HG02870 (cell line): ENCODE measurements at regions not wholly inside any gene's neighbourhood (a gene's known extent, or its start where the extent isn't known, plus 50 kb on each side); places are given as distances from the start of the nearest gene placed in this dataset.
"Not testable (repeated sequence)": the region's sequence is repeated elsewhere in the genome, so short reads cannot be mapped to it uniquely, and the experiment has no call there.

ENCODE experiments used
- ATAC-seq: cut with Tn5 transposase; IDR thresholded peaks from one replicate; pipeline ENCODE4 v1.9.1; 2021; ENCODE audit warnings: mild to moderate bottlenecking, moderate library complexity; ENCODE audit not compliant: unreplicated experiment

- ATAC-seq = not testable (repeated sequence)
Measured at GRCh38 chr16:88161623-88162275, 210.5 kb downstream of the BANP start.

GRCh38 chr16:88162778-88163177, 211.5 kb downstream of the BANP start:
- not testable (repeated sequence) for ATAC-seq

- ATAC-seq = not testable (repeated sequence)
Measured at GRCh38 chr16:88164196-88165039, 213.2 kb downstream of the BANP start.

DNA sequence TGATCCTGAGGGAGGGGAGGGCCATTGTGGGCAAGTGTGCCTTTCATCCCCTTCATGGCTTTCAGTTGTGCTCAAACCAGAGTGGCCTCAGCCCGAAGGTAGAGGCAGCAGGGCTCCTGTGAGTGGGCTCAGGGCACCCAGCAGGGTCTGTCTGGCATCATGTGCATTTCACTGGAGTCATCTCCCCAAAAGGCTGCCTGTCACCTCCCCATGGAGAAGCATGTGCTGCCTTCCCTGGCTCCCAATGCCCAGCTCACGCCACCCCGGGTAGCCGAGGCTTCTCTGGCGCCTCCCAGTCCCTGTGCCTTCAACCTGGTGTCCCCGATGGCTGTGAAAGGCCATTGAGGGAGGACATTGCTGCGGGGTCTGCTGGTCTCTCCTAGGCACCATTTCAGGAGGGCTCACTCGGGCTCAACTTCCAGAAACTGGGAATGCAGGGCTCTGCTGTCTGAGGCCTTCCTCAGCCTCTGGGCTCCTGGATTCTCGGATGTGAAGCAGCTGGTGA, 213.9 kb downstream of the BANP start:
- not testable (repeated sequence) for ATAC-seq

GRCh38 chr16:88165683-88166082, 214.4 kb downstream of the BANP start:
- ATAC-seq = not testable (repeated sequence)

DNA sequence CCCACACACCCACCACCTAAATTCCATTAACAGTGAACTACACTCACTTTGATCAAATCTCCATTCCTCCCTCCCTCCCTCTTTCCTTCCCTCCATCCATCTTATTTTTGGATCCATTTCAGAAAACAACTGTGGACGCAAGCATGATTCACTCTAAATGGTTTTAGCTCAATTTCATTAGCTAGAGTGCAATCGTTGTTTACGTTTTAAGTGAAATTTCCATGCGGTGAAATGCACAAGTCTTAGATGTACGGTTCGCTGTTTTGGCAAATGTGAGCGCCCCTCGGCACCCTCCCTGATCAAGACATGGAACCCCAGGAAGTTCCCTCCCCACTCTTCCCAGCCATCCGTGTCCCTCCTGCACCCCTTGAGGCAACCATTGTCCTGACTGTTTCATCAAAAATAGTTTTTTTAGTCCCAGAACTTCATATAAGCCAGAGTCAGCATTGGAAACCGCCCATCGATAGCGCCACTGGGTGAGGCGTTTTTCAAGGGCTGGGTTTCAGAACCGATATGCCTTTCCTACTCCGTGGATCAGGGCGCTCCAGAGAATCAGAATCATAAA, 215.1 kb downstream of the BANP start:
- not testable (repeated sequence) for ATAC-seq

GRCh38 chr16:88167798-88168556, 214.8 kb upstream of the ZNF469 start:
- ATAC-seq = not testable (repeated sequence)

GRCh38 chr16:88168557-88168949, 214.2 kb upstream of the ZNF469 start:
- not testable (repeated sequence) for ATAC-seq

DNA sequence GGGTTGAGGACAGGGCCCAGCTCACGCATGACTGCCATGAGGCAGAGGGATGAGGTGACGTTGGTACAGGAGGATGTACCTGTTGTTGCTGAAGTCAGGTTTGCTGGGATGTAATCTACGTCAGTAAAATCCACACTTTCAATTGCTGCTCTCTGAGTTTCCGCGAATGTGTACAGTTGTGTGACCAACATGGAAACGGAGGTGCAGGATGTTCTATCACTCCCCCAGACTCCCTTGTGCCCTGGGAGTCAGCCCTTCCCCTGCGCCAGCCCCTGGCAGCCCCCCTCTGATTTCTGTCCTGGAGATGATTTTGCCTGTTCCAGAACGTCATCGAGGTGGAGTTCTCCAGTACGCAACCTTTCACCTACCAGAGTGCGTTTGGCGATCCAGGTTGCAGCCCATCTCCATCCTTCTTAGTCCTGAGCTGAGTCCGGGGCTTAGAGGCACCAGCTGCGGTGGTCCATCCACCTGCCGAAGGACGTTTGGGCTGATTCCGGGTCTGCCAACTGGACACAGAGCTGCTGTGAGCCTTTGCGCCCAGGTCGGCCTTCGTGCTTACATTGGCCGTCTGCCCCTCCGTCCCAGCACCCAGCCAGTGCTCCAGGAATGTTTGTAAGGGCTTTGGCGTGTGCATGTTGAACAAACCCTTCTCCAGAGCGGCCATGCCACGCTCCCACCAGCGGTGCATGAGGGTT, 213.5 kb upstream of the ZNF469 start:
- not testable (repeated sequence) for ATAC-seq

- not testable (repeated sequence) for ATAC-seq
Measured at GRCh38 chr16:88169831-88170165, 213.0 kb upstream of the ZNF469 start.

DNA sequence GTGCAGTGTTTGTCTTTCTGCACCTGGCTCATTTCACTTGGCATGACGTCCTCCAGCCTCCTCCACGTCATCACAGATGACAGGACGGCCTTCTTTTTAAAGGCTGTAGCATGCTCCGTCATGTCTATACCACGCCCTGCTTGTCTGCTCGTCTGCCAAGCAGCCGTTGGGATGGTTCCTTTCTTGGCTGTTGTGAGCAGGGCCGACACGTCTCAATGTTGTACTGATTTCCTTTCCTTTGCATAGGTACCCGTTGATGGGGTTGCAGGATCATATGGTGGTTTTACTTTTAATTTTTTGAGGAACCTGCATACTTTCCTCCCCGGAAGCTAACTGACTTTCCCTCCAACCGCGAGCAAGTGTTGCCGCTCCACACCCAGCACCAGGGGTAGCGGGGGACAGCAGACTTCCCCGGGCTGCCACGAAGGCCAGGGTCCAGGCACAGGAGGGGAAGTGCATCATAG, 212.2 kb upstream of the ZNF469 start:
- no peak for ATAC-seq

GRCh38 chr16:88171126-88171525, 211.6 kb upstream of the ZNF469 start:
- not testable (repeated sequence) for ATAC-seq

DNA sequence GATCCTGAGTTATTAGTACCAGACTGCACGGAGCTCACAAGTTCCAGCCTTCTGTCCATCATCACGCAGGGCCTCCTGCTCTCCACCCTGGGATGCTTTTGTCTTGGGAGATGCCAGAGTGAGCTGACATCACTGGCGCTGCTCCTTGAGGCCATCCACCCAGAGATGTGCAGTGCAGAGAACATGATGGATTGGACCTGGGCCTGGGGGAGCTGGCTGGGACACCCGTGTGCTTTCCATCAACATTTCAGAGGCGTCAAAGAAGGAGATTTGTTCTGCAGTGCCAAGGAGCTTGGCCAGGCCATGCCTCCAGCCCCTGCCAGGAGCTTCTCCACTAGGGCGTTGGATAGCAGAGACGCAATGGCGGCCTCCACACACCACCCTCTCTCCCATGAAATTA, 206.6 kb upstream of the ZNF469 start:
- ATAC-seq = not testable (repeated sequence)

- ATAC-seq = not testable (repeated sequence)
Measured at GRCh38 chr16:88176591-88177180, 206.1 kb upstream of the ZNF469 start.

DNA sequence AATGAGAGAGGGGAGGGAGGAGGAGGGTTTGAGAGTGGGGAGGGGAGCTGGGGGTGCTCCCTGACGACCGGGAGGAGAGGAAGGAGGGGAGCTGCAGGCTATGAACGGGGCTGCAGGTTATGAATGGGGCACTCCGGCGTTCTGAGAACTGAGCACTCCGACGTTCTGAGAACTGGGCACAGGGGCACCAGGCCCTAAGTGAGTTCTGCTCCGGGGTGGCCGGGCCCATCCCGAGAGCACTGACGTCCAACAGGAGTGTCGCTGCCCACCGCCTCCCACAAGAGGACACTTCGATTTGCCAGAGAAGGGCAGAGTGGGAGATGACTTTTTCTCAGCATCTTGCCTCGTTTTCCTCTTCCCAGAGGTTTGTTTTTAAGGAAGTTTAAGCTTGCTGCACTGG, 204.5 kb upstream of the ZNF469 start:
- ATAC-seq = not testable (repeated sequence)

GRCh38 chr16:88178896-88179295, 203.9 kb upstream of the ZNF469 start:
- not testable (repeated sequence) for ATAC-seq

DNA sequence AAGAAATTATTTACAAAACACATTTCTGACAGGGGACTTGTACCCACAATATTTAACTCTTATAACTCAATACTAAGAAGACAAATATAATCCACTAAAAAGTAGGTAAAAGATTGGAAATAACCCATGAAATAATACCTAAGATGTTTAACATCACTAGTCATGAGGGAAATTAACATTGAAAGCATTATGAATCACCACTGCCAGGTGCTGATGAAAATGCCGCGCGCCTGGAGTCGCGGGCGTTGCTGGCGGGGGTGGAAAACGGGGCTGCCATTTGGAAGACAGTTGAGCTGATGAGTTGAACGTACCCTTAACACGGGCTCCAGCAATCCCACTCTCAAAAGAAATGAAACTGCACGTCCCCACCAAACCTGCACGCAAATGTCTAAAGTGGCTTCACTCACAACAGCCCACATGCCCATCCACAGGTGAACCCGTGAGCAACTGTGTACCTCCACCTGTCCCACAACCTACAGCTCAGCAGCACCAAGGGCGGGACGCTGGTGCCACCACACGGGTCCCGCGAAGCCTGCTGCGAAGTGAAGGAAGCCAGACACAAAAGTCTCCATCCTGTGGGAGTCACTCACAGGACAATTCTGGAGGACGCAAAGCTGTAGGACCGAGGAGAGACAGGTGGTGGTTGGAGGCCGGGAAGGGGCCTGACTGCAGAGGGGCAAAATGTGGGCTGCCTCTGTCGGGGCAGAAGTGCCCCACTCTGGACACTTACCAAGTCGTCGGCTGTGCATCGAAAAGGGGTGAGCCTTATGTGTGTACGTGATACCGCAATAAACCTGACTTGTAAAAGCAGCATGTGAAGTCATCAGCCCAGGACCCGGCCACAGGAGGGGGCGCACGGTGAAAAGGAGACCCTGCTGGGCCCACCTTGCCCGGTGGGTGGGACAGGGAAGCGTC, 199.5 kb upstream of the ZNF469 start:
- ATAC-seq = not testable (repeated sequence)

- ATAC-seq = not testable (repeated sequence)
Measured at GRCh38 chr16:88184053-88184452, 198.7 kb upstream of the ZNF469 start.
